GM23248 (cell line): ENCODE measurements at regions not wholly inside any gene's neighbourhood (a gene's known extent, or its start where the extent isn't known, plus 50 kb on each side); places are given as distances from the start of the nearest gene placed in this dataset.

Experiments used
- DNase-seq: peaks from one replicate; pipeline ENCODE4 v3.0.0-alpha.2; 2015
- H2AFZ ChIP-seq: fragments of 200-600 bp; sonication (generic); 2 replicates; pipeline ENCODE4 v1.6.1; 2016; ENCODE audit warnings: antibody characterized with exemption
- H3F3A ChIP-seq: fragments of 200-600 bp; sonication (generic); 2 replicates; pipeline ENCODE4 v1.6.1; 2016; ENCODE audit warnings: mild to moderate bottlenecking, antibody characterized with exemption, mixed run types; ENCODE audit not compliant: insufficient read depth
- H3K27ac ChIP-seq: fragments of 200-600 bp; sonication (generic); 2 replicates; pipeline ENCODE4 v1.5.1; 2016; ENCODE audit warnings: mild to moderate bottlenecking
- H3K27me3 ChIP-seq: fragments of 200-600 bp; sonication (generic); replicated peaks from 2 replicates; pipeline ENCODE4 v1.6.1; 2016; ENCODE audit warnings: mild to moderate bottlenecking; ENCODE audit not compliant: insufficient read depth
- H3K36me3 ChIP-seq: fragments of 200-600 bp; sonication (generic); 2 replicates; pipeline ENCODE4 v1.6.1; 2016; ENCODE audit warnings: low read depth, mild to moderate bottlenecking
- H3K4me1 ChIP-seq: fragments of 200-600 bp; sonication (generic); 2 replicates; pipeline ENCODE4 v1.6.1; 2016; ENCODE audit warnings: mild to moderate bottlenecking; ENCODE audit not compliant: insufficient read depth
- H3K4me2 ChIP-seq: fragments of 200-600 bp; sonication (generic); one replicate; pipeline ENCODE4 v1.6.1; 2016; ENCODE audit warnings: mild to moderate bottlenecking; ENCODE audit not compliant: unreplicated experiment
- H3K4me3 ChIP-seq: fragments of 200-600 bp; sonication (generic); 2 replicates; pipeline ENCODE4 v1.5.1; 2016; ENCODE audit warnings: mild to moderate bottlenecking
- H3K79me2 ChIP-seq: fragments of 200-600 bp; sonication (generic); 2 replicates; pipeline ENCODE4 v1.6.1; 2016; ENCODE audit warnings: mild to moderate bottlenecking; ENCODE audit not compliant: insufficient read depth
- H3K9ac ChIP-seq: fragments of 200-600 bp; sonication (generic); 2 replicates; pipeline ENCODE4 v1.6.1; 2016; ENCODE audit warnings: mild to moderate bottlenecking
- H3K9me2 ChIP-seq: fragments of 200-600 bp; sonication (generic); 2 replicates; pipeline ENCODE4 v1.6.1; 2016; ENCODE audit warnings: mixed run types, mild to moderate bottlenecking, moderate library complexity; ENCODE audit not compliant: insufficient read depth
- H3K9me3 ChIP-seq: fragments of 200-600 bp; sonication (generic); one replicate; pipeline ENCODE4 v1.6.1; 2017; ENCODE audit warnings: low read depth
- H4K20me1 ChIP-seq: fragments of 200-600 bp; sonication (generic); 2 replicates; pipeline ENCODE4 v1.6.0; 2016; ENCODE audit not compliant: insufficient read depth
- EZH2 ChIP-seq: fragments of 200-600 bp; sonication (generic); IDR thresholded peaks from 2 replicates; pipeline ENCODE4 v1.6.1; 2018; ENCODE audit warnings: antibody characterized with exemption, mild to moderate bottlenecking; ENCODE audit not compliant: insufficient read depth, poor library complexity, severe bottlenecking
- EZH2phosphoT487 ChIP-seq: fragments of 200-600 bp; sonication (generic); IDR thresholded peaks from 2 replicates; pipeline ENCODE4 v1.6.1; 2018; ENCODE audit warnings: antibody characterized with exemption, moderate library complexity, mild to moderate bottlenecking, low read depth; ENCODE audit not compliant: insufficient read depth
- WGBS, 2 experiments: methylation state at CpG; one replicate each; pipeline ENCODE4 v1.1.6; 2015 to 2017; ENCODE audit warnings: low lambda C conversion rate in 2 of 2, low coverage in 1 of 2; ENCODE audit errors: missing lambda C conversion rate in 2 of 2; 5-methylcytosine and 5-hydroxymethylcytosine counted together
- in situ Hi-C: fragments of 300-500 bp; cut with MboI; formaldehyde crosslinking; loops from 2 replicates; pipeline ENCODE4 v1.15.0; 2020

- Histone ChIP-seq H3K27ac (no peak overlapping the region), H3K27me3 (no peaks in the 10 kb centered on the region), H3F3A (peaks cover 4% of the 10 kb centered on the region; the same call in 1 of the 2 replicates), H3K9ac (no peak overlapping the region), H3K36me3 (no peaks in the 10 kb centered on the region), H3K4me3 (no peak overlapping the region), H3K4me1 (peaks cover 12% of the 10 kb centered on the region), H3K4me2 (no peak overlapping the region), H3K9me3 (no peaks in the 10 kb centered on the region), H2AFZ (no peak overlapping the region), H3K79me2 (no peaks in the 10 kb centered on the region), H3K9me2 (no peaks in the 10 kb centered on the region), H4K20me1 (no peaks in the 10 kb centered on the region)
- in situ Hi-C loops = no loop called here
- WGBS, 2 experiments = 37 to 41% methylated on average over 3 of the region's 3 CpGs
- TF ChIP-seq EZH2 (no peak), EZH2phosphoT487 (no peak)
- no peak for DNase-seq
Observed at GRCh38 chr1:192438737-192439136, 121.9 kb downstream of the RGS21 start.

DNA sequence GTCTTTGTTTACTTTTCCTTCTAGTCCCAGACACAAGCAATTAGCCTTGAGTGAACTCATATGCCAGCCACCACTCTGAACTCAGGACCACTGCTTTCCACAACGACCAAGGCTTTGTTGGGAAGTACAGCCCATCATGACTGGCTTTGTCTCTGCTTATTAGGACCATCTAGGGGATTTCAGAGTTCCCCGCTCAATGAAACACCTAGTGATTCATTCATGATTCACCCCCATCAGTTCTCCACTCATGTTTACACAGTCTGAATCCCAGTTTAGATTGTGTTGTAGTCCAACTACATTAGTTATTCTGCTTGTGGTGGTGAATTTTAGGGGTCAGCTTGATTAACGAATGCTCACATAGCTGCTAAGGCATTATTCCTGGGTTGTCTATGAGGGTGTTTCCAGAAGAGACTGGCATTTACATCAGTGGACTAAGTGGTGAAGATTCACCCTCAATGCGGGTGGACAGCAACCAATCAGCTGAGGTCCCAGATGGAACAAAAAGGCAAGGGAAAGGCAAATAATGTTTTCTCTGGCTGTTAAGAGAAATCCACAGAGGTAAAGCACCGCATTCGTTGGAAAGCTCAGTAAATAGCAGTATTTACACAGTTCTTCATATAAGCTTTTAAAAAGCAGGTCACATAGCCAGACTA is 122.7 kb downstream of the RGS21 start:
- no peak overlapping the region for H3K27ac ChIP-seq
- H3K4me1 ChIP-seq = peaks cover 15% of the 10 kb centered on the region
- WGBS, 2 experiments = 50 to 51% methylated on average over 6 of the region's 6 CpGs
- H3K36me3 ChIP-seq = no peaks in the 10 kb centered on the region
- peak; percentile 58 for DNase-seq
- H4K20me1 ChIP-seq = no peaks in the 10 kb centered on the region
- TF ChIP-seq EZH2 (no peak), EZH2phosphoT487 (no peak)
- H3K79me2 ChIP-seq = no peaks in the 10 kb centered on the region
- H3K27me3 ChIP-seq = no peaks in the 10 kb centered on the region
- H3K4me2 ChIP-seq = no peak overlapping the region
- in situ Hi-C loops = no loop called here
- no peak overlapping the region for H2AFZ ChIP-seq
- no peaks in the 10 kb centered on the region for H3K9me3 ChIP-seq
- peaks cover 4% of the 10 kb centered on the region; the same call in 1 of the 2 replicates for H3F3A ChIP-seq
- no peak overlapping the region for H3K4me3 ChIP-seq
- H3K9ac ChIP-seq = no peak overlapping the region
- H3K9me2 ChIP-seq = no peaks in the 10 kb centered on the region

DNA sequence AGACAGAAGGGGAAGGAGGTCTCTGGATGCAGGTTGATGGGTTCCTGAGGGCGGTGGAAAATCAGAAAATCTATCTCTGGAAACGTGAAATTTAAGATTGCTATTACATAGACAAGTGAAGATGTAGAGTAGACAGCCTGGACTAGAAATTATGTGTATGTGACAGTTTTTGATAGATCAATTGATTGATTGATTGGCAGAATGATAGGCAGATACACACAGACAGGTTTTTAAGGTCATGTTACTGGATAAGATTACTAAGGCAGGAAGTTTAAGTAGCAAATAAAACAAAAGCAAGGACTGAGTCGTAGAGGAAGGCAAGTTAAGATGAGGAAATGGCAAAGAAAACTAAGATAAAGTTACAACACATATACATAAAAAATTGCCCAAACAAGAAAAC is 124.7 kb downstream of the RGS21 start:
- Histone ChIP-seq H3K79me2 (no peaks in the 10 kb centered on the region), H3F3A (peaks cover 4% of the 10 kb centered on the region; the same call in 1 of the 2 replicates), H3K36me3 (no peaks in the 10 kb centered on the region), H3K4me3 (no peak overlapping the region), H3K4me2 (no peak overlapping the region), H4K20me1 (no peaks in the 10 kb centered on the region), H3K4me1 (peaks cover 15% of the 10 kb centered on the region), H3K27me3 (no peaks in the 10 kb centered on the region), H3K9ac (no peak overlapping the region), H3K9me3 (no peaks in the 10 kb centered on the region), H3K9me2 (no peaks in the 10 kb centered on the region), H2AFZ (no peak overlapping the region), H3K27ac (no peak overlapping the region)
- in situ Hi-C loops = no loop called here
- TF ChIP-seq EZH2 (no peak), EZH2phosphoT487 (no peak)
- 40 to 48% methylated on average over 3 of the region's 3 CpGs for WGBS, 2 experiments
- DNase-seq = no peak

DNA sequence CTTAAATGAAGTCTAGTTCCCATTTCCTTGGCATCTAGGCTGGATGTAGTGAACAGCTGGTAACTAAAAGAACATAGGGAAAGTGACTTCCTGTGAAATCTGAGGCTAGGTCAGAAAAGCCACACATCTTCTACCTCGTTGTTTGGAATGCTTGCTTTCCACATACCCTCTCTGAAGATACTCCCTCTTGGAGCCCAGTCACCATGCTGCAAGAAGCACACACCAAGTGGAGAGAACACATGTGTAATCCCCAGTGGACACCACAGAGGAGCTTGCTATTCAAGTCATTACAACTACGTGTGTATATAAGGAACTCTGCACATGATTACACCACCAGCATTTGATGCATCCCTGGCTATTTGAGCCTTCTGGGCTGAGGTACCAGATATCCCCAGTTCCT is 125.9 kb downstream of the RGS21 start:
- H3F3A ChIP-seq = peaks cover 4% of the 10 kb centered on the region; the same call in 1 of the 2 replicates
- peaks cover 15% of the 10 kb centered on the region for H3K4me1 ChIP-seq
- H3K9ac ChIP-seq = no peak overlapping the region
- no peaks in the 10 kb centered on the region for H3K27me3 ChIP-seq
- DNase-seq = no peak
- no peak overlapping the region for H3K27ac ChIP-seq
- in situ Hi-C loops = no loop called here
- no peak overlapping the region for H3K4me2 ChIP-seq
- H3K9me3 ChIP-seq = no peaks in the 10 kb centered on the region
- H2AFZ ChIP-seq = no peak overlapping the region
- H3K9me2 ChIP-seq = no peaks in the 10 kb centered on the region
- TF ChIP-seq EZH2 = no peak
- no peak for TF ChIP-seq EZH2phosphoT487
- H4K20me1 ChIP-seq = no peaks in the 10 kb centered on the region
- H3K79me2 ChIP-seq = no peaks in the 10 kb centered on the region
- H3K4me3 ChIP-seq = no peak overlapping the region
- 30% methylated on average over 2 of the region's 2 CpGs for WGBS, 2 experiments
- no peaks in the 10 kb centered on the region for H3K36me3 ChIP-seq
